ENCODE measurements at regions not wholly inside any gene's neighbourhood (a gene's known extent, or its start where the extent isn't known, plus 50 kb on each side); places are given as distances from the start of the nearest gene placed in this dataset.

GRCh38 chr4:54390670-54391069, 161.6 kb downstream of the PDGFRA start:
- TF ChIP-seq MTA2 (IDR thresholded peaks at IDR 0.05; ENCODE audit: low read depth) (no peak), POLR2G (IDR thresholded peaks at IDR 0.05; ENCODE audit: low read depth, low read length) (no peak), ZNF24 (IDR thresholded peaks at IDR 0.05) (no peak), NFE2 (IDR thresholded peaks at IDR 0.05; ENCODE audit: low read depth) (no peak), ZNF695 (CRISPR knock-in tag; IDR thresholded peaks at IDR 0.05) (no peak), ZNF354B (CRISPR knock-in tag; IDR thresholded peaks at IDR 0.05) (no peak), ZKSCAN3 (CRISPR knock-in tag; IDR thresholded peaks at IDR 0.05) (no peak), CTCF (IDR thresholded peaks at IDR 0.05 in 2 of 3, conservative IDR thresholded peaks at IDR 0.05 in 1 of 3; ENCODE audit: insufficient read depth in 2 of 3, low read depth in 1 of 3, low read length in 3 of 3) (no peak), FOXM1 (IDR thresholded peaks at IDR 0.05; ENCODE audit: low read depth) (no peak), FOXM1 (CRISPR knock-in tag; IDR thresholded peaks at IDR 0.05; ENCODE audit: low read depth) (no peak)
